ENCODE measurements at regions not wholly inside any gene's neighbourhood (a gene's known extent, or its start where the extent isn't known, plus 50 kb on each side); places are given as distances from the start of the nearest gene placed in this dataset.
"Not testable (repeated sequence)": the region's sequence is repeated elsewhere in the genome, so short reads cannot be mapped to it uniquely, and the experiment has no call there.

DNA sequence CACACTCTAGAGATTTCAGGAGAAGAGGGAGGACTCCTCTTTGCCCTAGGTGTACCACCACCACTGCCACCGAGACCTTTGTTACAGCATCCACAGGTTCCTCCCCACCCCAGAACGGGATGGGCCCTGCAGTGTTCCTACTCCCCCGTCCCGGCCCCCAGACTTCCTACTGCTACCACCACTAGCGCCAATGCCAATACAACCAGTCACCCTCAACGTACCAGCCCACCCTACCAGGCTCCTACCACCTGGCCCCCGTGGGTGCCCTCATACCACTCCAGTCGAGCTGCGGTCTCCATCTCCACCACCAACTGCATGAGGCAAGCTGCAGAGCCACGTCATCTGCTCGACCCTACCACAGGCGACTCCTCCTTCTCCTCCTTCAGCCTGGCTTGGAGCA, 437.1 kb upstream of the ZNF337 start:
- TF ChIP-seq, protein P1, sequence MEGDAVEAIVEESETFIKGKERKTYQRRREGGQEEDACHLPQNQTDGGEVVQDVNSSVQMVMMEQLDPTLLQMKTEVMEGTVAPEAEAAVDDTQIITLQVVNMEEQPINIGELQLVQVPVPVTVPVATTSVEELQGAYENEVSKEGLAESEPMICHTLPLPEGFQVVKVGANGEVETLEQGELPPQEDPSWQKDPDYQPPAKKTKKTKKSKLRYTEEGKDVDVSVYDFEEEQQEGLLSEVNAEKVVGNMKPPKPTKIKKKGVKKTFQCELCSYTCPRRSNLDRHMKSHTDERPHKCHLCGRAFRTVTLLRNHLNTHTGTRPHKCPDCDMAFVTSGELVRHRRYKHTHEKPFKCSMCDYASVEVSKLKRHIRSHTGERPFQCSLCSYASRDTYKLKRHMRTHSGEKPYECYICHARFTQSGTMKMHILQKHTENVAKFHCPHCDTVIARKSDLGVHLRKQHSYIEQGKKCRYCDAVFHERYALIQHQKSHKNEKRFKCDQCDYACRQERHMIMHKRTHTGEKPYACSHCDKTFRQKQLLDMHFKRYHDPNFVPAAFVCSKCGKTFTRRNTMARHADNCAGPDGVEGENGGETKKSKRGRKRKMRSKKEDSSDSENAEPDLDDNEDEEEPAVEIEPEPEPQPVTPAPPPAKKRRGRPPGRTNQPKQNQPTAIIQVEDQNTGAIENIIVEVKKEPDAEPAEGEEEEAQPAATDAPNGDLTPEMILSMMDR (IDR thresholded peaks at IDR 0.05; ENCODE audit: poor library complexity, severe bottlenecking): not testable (repeated sequence)
- TF ChIP-seq, protein P2, sequence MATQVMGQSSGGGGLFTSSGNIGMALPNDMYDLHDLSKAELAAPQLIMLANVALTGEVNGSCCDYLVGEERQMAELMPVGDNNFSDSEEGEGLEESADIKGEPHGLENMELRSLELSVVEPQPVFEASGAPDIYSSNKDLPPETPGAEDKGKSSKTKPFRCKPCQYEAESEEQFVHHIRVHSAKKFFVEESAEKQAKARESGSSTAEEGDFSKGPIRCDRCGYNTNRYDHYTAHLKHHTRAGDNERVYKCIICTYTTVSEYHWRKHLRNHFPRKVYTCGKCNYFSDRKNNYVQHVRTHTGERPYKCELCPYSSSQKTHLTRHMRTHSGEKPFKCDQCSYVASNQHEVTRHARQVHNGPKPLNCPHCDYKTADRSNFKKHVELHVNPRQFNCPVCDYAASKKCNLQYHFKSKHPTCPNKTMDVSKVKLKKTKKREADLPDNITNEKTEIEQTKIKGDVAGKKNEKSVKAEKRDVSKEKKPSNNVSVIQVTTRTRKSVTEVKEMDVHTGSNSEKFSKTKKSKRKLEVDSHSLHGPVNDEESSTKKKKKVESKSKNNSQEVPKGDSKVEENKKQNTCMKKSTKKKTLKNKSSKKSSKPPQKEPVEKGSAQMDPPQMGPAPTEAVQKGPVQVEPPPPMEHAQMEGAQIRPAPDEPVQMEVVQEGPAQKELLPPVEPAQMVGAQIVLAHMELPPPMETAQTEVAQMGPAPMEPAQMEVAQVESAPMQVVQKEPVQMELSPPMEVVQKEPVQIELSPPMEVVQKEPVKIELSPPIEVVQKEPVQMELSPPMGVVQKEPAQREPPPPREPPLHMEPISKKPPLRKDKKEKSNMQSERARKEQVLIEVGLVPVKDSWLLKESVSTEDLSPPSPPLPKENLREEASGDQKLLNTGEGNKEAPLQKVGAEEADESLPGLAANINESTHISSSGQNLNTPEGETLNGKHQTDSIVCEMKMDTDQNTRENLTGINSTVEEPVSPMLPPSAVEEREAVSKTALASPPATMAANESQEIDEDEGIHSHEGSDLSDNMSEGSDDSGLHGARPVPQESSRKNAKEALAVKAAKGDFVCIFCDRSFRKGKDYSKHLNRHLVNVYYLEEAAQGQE (IDR thresholded peaks at IDR 0.05; ENCODE audit: borderline replicate concordance): not testable (repeated sequence)
